ENCODE measurements at regions not wholly inside any gene's neighbourhood (a gene's known extent, or its start where the extent isn't known, plus 50 kb on each side); places are given as distances from the start of the nearest gene placed in this dataset.

- TF ChIP-seq CTCF (IDR thresholded peaks at IDR 0.05), result no peak
- TF ChIP-seq EZH2 (IDR thresholded peaks at IDR 0.05; ENCODE audit: borderline replicate concordance, insufficient read depth, low read depth, low read length, poor library complexity, severe bottlenecking), result no peak
Observed at GRCh38 chr7:17242504-17242903, 55.9 kb upstream of the AHR start.

Data from B cell (primary cell).